KBM-7 (cell line): ENCODE measurements at regions not wholly inside any gene's neighbourhood (a gene's known extent, or its start where the extent isn't known, plus 50 kb on each side); places are given as distances from the start of the nearest gene placed in this dataset.
A peak's percentile ranks its signal among the peaks of the same experiment; 100 is the strongest.

Experiments used
- DNase-seq: peaks from one replicate; pipeline ENCODE4 v3.0.0-alpha.2; 2015
- in situ Hi-C: fragments of 300-500 bp; cut with MboI; formaldehyde crosslinking; loops from 2 replicates; pipeline ENCODE4 v1.14.3; 2020; ENCODE audit warnings: low sequenced_read_pairs, low pct_unique_long_range_greater_than_20kb, mixed read lengths

DNA sequence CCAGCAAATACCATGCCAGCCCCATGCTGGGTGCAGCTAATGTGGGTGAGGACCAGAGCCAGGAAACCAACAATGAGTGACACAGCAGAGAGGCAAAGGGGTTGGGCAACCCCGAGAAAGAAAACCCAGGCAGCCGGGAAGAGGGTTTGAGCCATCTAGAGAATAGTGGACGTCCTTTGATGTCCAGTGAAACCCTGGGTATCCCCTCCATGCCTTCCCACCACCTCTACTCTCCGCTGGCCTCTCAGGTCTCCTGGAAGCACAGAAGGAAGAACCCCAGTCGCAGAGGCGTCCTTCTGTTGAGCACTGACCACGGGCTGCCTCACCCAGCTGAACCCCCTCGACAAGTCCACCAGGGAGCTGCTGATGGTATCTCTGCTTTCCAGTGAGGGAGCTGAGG lies 657.4 kb upstream of the ID2 start:
- in situ Hi-C loops, result no loop called here
- DNase-seq, result no peak

DNA sequence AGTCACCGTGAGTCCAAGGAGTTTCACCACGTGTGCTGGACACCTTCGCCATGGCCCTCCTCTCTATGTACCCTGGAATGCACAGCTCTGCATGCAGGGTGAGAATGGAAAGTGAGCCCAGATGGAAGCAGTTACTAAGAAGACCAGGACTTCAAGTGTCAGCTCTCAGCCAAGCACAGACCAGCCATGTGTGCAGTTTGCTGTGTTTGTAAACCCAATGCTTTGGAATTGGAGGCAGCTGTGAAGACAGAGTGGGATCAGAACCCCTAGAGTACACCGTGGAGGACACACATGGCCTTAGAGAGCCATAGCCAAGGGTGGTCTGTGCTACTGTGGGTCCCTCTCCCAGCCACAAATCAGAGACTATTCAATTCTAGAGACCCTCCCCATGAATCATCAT lies 655.5 kb upstream of the ID2 start:
- in situ Hi-C loops, result no loop called here
- DNase-seq, result no peak

DNA sequence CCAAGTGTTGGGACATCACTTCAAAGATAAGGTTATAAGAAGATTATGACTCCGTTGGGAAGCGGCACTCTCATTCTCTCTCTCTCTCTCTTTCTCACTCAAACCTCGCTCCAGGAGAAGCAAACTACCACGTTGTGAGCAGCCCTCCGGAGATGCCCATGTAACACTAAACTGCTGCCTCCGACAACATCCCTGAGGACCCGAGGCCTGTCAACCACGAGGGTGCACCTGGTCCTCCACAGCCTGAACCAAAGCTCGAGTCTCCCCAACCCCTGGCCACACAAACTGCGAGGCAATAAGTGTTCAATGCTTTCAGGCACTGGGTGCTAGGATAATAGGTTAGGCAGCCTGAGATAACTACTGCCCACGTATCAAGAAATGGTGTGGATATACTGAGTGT lies 654.5 kb upstream of the ID2 start:
- in situ Hi-C loops, result no loop called here

DNA sequence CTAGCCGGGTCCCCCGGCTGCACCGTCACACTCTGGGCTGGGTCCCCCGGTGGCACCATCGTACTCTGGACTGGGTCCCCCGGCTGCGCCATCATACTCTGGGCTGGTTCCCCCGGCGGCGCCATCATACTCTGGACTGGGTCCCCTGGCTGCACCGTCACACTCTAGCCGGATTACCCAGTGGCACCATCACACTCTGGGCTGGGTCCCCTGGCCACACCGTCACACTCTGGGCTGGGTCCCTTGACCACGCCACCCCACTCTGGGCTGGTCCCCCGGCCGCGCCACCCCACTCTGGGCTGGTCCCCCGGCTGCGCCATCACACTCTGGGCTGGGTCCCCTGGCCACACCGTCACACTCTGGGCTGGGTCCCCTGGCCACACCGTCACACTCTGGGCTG lies 653.8 kb upstream of the ID2 start:
- DNase-seq, result no peak
- in situ Hi-C loops, result no loop called here

More for the DNA sequence above, 654.5 kb upstream of the ID2 start:
- no peak for DNase-seq

DNA sequence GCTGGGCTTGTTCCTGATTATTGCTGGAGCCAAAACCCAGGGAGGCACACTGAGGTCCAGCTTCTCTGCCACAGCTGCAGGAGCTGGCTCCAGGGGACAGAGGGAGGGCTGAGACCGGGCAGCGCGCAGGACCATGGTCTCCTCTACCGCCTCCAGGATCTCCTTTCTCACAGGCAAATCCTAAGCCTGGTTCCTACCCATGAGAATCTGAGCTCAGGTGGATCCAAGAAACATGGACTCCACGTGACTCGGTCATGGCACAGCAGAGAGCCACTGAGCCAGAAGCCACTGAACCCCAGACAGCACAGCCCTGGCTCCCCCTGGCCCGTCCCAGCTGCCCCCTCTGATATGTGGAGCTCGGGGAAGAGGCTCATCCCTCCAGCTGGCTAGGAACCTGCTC lies 653.4 kb upstream of the ID2 start:
- no peak for DNase-seq
- in situ Hi-C loops, result no loop called here

DNA sequence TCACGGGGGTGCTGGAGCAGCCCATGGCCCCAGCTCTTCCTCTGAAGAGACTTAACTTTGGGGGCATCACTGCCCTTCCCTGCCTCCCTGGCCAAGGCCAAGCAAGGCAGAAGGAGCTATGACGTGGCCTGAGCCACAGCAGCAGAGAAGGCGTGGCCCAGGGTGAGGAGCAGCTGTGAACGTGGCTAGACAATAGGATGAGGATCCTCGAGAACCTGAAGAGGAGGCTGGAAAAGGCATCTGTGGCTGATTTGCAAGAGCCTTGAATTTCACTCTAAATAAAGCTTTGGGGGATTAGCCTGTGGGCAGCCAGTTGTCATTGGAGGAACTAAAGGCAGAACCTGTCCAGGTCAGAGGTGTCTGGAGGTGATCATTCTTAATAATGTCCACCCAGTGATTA lies 652.9 kb upstream of the ID2 start:
- no peak for DNase-seq
- in situ Hi-C loops, result no loop called here

DNA sequence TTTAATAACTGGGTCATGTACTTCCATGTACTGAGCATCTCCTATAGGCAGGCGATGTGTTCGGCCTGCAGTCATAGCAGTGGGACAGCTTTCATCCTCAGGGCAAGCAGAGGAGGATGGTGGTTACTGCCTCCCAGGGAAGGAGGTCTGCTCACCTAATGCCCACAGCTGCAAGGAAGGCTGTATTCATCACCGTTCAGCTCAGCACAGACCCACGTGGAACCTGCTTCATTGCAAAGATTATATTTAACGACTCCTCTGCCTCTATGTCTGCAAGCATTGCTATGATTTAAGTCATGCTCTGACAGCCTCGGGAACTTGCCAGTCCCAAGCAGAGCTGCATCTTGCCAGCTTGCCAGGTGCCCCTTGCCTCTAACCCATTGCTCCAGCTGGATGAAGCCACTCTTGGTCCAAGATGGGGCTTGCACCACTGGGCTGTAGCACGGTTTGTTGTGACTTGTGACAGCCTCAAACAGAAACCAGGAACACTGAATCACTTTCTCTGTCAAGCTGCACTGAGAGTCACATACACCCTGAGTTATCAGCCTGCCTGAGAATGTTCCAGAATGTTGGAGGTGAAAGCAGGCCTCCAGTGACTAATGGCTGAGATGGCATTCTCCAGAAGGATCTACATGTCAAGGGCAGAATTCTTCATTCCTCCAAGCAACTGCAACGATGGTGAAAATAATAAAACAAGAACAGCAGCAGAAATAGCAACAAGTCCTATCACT lies 651.1 kb upstream of the ID2 start:
- in situ Hi-C loops, result no loop called here

DNA sequence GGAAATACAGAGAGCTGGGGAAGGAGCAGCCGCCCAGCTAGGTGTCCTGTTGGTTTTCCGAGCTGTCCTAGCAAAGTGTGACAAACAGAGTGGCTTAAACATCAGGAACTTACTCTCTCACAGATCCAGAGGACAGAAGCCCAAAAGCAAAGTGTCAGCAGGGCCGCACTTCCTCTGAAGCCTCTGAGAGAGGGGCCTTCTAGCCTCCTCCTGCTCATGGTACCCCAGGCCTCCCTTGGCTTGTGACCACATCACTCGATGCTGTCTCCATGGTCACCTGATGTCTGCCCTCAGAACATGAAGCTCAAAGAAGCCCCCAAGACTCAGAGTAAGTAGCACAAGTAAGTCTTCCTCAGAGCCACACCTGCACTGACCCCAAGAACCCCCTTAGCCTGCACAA lies 650.5 kb upstream of the ID2 start:
- in situ Hi-C loops, result no loop called here
- no peak for DNase-seq

More for the DNA sequence above, 651.1 kb upstream of the ID2 start:
- DNase-seq, result no peak

DNA sequence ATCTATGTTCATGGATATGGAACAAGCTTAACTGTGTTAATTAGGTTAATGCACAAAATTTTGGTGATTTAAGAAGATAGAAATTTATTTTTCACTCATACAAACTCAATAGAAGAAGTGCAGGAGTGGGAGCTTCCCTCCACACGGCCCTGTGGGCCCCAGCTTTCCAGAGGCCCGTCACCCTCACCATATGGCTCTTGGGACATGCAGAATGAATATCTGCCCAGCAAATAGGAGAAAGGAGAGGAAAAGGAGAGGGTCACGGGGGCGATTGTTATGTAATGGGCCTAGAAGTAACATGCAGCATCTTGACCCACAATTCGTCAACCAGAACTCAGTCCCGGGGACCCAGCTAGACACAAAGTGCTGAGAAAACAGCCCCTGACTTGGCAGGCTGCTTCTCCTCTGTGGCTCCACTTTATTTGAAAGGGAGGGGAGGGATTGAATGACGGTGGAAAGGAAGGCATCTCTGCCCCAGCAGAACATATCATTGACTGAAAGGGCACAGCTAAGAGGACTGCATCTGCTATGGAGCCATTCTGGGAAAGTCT lies 648.2 kb upstream of the ID2 start:
- no peak for DNase-seq
- in situ Hi-C loops, result no loop called here

DNA sequence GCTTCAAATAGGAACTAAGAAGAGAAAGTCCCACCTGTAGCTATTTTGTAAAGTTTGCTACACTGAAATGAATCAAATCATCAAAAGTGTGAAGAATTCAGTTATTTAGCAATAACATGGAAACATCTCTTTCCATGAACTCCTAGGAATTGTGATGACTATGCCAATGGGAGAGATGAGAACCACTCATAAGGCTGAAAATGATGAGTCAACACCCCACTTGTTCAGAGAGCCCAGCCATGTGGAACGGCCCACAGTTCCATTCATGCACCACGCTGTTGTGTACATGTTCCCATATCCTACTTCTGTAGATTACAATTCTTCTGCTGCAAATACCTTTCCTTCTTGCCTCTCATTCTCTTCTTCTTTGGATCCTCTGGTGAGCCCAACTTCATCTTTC lies 645.5 kb upstream of the ID2 start:
- no peak for DNase-seq
- in situ Hi-C loops, result no loop called here

DNA sequence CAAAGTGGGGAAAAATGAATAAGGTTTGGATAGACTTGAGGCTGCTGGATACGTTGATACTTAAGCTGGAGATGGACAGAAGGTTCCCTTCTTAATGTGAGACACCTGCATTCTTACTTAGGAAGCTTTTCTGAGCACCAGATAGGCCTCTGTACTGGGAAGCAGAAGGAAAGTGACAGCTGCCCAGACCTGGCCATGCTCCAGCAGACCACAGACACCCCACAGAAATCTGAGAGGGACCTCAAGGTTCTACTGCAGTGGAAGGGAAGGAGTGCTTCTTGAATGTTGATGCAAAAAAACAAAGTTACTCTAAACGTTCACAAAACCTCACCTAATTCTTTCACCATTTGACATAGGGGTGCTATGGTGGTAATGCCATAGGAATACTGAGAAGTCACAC lies 642.1 kb upstream of the ID2 start:
- no peak for DNase-seq
- in situ Hi-C loops, result no loop called here

DNA sequence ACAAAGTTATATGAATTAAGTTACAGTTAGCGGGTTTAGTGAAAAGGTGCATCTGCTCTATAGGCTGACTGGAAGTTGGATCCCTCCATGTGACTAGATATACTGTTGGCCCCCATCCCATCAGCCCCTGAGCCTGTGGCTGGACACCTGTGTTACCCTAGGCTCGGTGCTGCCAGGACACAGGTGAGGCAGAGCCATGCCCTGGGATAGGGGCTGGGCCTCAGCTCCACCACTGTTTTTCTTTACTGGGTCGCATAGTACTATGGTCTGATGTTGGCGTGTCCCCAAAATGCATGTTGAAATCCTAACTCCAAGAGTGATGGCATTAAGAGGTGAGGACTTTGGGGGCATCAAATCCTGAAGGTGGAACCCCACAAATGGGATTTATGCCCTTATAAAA lies 638.6 kb upstream of the ID2 start:
- DNase-seq, result no peak
- in situ Hi-C loops, result no loop called here

DNA sequence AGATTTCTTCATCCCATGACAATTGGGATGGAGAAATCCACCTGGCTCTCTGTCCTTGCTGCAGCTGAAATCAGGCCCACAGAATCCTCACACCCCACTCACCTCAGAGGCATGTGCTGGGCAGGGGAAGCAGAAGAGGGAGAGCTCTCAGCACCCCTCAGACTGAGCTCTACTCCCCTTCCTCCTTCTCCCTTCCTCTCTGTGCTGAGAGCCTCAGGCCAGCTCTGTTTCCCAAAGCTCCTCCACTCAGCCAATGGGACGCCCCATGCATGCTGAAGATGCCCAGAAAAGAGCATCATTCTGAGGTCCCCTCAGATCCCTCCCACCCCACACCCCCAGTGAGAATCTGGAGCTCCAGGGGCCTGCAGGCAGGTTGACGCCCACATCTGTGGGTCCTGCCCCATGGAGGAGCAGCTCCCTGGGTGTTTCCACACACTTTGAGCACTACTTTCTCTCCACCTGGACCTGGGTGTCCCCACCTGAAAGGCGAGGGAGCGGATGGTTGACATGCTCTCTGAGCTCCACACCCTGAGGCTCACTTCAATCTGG lies 637.7 kb upstream of the ID2 start:
- DNase-seq, result no peak
- in situ Hi-C loops, result no loop called here

DNA sequence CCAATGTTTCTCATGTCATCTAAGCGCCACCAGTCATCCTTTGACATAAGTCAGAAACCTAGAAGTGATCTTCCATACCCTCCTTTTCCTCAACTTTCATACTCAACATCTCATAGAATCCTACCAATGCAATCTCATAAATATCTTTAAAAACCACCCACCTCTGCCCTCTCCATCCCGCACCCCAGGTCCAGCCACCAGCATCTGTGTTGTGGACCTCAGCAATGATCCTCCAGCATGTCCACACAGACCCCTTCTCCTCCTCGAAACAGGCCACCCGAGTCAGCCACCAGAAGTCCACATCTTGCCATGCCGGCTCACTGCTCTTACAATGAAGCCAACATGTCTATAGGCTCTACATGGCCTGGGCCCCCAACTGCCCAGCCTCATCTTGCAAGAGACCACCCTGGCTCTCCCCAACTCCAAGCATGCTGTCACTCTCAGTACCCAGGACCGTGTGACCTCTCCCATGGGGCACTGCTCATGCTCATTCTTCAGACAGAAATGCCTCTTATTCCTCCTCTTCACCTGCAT lies 636.7 kb upstream of the ID2 start:
- no peak for DNase-seq
- in situ Hi-C loops, result no loop called here

DNA sequence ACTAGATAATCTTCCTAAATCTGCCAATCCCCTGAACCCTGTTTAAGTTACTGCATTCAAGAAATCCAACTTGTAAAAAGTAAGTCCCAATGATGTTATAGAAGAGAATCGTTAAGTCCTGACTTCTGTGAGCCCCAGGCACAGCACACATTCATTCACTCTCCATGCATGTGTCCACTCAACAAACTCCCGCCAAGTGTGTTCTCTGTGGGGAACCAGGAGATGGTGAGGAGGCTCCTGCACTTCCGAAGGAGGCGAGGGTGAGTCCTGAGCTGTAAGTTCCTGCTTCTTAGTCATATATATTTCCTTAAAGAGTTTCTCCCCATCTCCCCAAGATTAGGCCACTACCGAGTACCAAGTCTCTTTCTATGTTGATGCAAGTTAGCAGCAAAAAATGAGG lies 635.0 kb upstream of the ID2 start:
- DNase-seq, result no peak
- in situ Hi-C loops, result no loop called here

DNA sequence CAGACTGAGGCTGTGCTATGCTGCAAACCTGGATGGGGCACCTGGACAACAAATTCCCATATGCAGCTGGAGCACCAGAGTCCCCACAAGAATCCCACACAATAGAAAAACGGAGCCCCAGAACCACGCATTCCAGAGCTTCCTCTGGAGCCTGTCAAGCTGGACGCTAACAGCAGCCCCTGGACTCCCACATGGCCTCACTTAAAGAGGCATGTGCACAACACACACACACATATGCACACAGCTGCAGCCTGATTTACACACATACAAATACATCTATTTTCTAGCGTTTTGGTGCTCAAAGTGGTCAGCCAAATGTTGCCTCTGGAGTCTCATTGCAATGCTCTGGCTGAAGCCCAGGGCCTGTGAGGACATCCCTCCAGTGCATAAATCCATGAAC lies 632.7 kb upstream of the ID2 start:
- in situ Hi-C loops, result no loop called here
- DNase-seq, result no peak

DNA sequence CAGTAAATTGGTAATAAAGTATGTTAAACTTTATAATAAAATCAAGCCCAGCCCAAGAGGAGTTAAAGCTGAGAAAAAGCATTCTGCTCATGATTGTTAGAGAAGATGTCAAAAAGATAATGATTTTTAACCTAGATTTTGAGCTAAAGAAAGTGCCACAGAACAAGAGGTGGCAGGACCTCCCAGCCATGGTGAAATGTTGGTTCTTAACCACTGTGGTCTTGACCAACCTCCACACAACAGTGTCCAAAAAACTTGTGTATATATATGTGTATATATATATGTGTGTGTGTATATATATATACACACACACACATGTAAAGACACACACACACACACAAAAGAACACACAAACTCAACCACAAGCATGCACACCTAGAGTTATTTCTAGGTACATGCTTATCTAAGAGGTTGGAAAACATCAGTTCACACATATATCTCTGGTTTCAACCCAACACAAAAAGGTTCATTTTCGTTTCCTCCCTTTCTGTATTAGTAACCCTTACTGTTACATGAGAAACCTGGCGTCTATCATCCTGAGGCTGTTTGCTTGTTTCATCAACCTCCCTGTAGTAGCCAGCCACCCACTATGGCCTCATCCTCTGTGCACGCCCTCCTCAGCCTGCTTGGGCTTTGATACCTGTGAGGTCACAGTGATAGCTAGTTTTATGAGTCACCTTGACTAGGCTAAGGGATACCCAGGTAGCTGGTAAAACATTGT lies 631.8 kb upstream of the ID2 start:
- in situ Hi-C loops, result no loop called here
- DNase-seq, result no peak

DNA sequence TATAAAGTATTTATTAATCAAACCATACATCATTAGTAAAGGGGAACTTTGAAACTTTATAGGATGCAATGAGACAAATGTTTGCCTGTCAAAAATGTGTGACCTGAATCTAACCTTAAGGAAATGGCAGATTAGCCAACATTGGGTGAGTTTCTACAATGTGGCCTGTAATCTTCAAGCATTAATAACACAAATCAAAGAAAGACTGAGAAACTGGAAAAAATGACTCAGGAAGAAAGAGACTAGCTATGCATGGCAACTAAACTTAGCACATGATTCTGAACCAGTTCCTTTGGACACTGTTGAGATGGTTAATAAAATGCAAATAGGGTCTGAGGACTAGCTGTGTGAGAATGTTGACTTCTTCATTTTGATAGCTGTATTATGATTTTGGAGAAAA lies 628.6 kb upstream of the ID2 start:
- no peak for DNase-seq
- in situ Hi-C loops, result no loop called here

DNA sequence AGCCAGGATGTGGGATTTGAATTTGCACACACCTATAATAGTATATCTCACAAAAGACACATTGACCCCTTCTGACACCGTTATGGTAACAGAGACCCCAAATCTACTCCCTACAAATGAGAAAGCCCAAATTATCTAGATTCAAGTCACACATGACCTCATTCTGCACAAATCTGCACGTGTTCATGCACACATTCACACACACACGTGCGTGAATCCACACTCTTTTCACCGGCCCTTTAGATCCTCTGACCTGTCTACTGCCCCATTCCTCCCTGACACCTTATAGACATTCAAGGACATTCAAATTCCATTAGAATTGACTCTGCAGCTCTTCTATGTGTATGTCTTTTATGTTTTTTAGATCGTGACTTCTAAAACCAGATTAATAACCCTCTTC lies 627.8 kb upstream of the ID2 start:
- DNase-seq, result no peak
- in situ Hi-C loops, result no loop called here

DNA sequence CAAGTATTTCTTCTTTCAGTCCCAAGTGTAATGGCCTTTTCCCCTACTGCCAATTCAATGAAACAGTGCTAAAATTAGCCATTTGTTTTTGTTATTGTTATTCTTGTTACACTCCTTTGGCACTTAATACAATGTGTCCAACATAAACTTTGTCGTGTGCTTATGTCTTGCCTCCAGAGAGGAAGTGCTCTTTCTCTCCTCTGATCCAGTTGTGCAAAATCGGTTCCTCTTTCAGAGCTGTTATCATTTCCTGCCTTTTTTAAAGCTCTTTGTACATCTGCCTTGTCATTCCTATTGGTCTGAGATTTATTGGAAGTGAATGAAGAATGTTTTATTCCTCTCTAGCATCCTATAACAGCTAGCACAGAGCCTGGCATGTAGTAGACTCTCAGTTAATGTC lies 623.2 kb upstream of the ID2 start:
- in situ Hi-C loops, result no loop called here
- peak; percentile 78 for DNase-seq
